OCI-LY1 (cell line): ENCODE measurements at regions not wholly inside any gene's neighbourhood (a gene's known extent, or its start where the extent isn't known, plus 50 kb on each side); places are given as distances from the start of the nearest gene placed in this dataset.

Experiments used
- H2AFZ ChIP-seq: fragments of 200-600 bp; sonication (generic), shearing (Covaris generic); 2 replicates; pipeline ENCODE4 v1.6.0; 2014; ENCODE audit warnings: antibody characterized with exemption, mild to moderate bottlenecking, low read length
- H3F3A ChIP-seq: fragments of 200-600 bp; sonication (generic), shearing (Covaris generic); 2 replicates; pipeline ENCODE4 v1.6.0; 2014; ENCODE audit warnings: mild to moderate bottlenecking, antibody characterized with exemption, low read length, moderate library complexity; ENCODE audit not compliant: insufficient read depth
- H3K27ac ChIP-seq: fragments of 200-600 bp; sonication (generic); 2 replicates; pipeline ENCODE4 v1.5.1; 2014; ENCODE audit warnings: low read length, mixed run types, mild to moderate bottlenecking, low read depth; ENCODE audit not compliant: poor library complexity, severe bottlenecking
- H3K27me3 ChIP-seq: fragments of 200-600 bp; sonication (generic); 2 replicates; pipeline ENCODE4 v1.6.0; 2014; ENCODE audit warnings: antibody characterized with exemption, mild to moderate bottlenecking, low read length, moderate library complexity; ENCODE audit not compliant: insufficient read depth
- H3K36me3 ChIP-seq: fragments of 200-600 bp; sonication (generic); 2 replicates; pipeline ENCODE4 v1.6.1; 2014; ENCODE audit warnings: mild to moderate bottlenecking, antibody characterized with exemption, low read length, moderate library complexity, mixed read lengths; ENCODE audit not compliant: insufficient read depth
- H3K4me1 ChIP-seq: fragments of 200-600 bp; sonication (generic); 2 replicates; pipeline ENCODE4 v1.5.1; 2014; ENCODE audit warnings: mild to moderate bottlenecking, low read length, moderate library complexity; ENCODE audit not compliant: insufficient read depth, severe bottlenecking
- H3K4me2 ChIP-seq: fragments of 200-600 bp; sonication (generic), shearing (Covaris generic); 2 replicates; pipeline ENCODE4 v1.6.1; 2014; ENCODE audit warnings: low read length
- H3K4me3 ChIP-seq: fragments of 200-600 bp; sonication (generic); 2 replicates; pipeline ENCODE4 v1.5.1; 2014; ENCODE audit warnings: low read length, low read depth, mild to moderate bottlenecking, mixed read lengths; ENCODE audit not compliant: poor library complexity, severe bottlenecking
- H3K79me2 ChIP-seq: fragments of 200-600 bp; shearing (Covaris generic); 2 replicates; pipeline ENCODE4 v1.6.1; 2016; ENCODE audit warnings: mixed run types, low read length, mixed read lengths; ENCODE audit not compliant: insufficient read depth
- H3K9ac ChIP-seq: fragments of 200-600 bp; sonication (generic), shearing (Covaris generic); 2 replicates; pipeline ENCODE4 v1.6.1; 2014; ENCODE audit warnings: mild to moderate bottlenecking, low read length, mixed read lengths
- H3K9me2 ChIP-seq: fragments of 200-600 bp; sonication (generic), shearing (Covaris generic); 2 replicates; pipeline ENCODE4 v1.6.1; 2014; ENCODE audit warnings: low read depth, mild to moderate bottlenecking, low read length, mixed read lengths
- H3K9me3 ChIP-seq: fragments of 200-600 bp; shearing (Covaris generic); 2 replicates; pipeline ENCODE4 v1.6.1; 2014; ENCODE audit warnings: low read length, mixed read lengths
- H4K20me1 ChIP-seq: fragments of 200-600 bp; sonication (generic), shearing (Covaris generic); 2 replicates; pipeline ENCODE4 v1.6.0; 2016; ENCODE audit warnings: mild to moderate bottlenecking, low read length; ENCODE audit not compliant: insufficient read depth
- EZH2 ChIP-seq: fragments of 200-600 bp; sonication (generic), shearing (Covaris generic); IDR thresholded peaks from 2 replicates; pipeline ENCODE4 v1.8.0; 2017; ENCODE audit warnings: borderline replicate concordance, mixed run types, mild to moderate bottlenecking, antibody characterized with exemption, low read length, moderate library complexity, mixed read lengths
- TF ChIP-seq, protein P1 (sequence below): fragments of 200-600 bp; sonication (generic), shearing (Covaris generic); IDR thresholded peaks from 2 replicates; pipeline ENCODE4 v1.5.1; 2017; ENCODE audit warnings: mild to moderate bottlenecking, antibody characterized with exemption, low read length, moderate library complexity, mixed read lengths

DNA sequence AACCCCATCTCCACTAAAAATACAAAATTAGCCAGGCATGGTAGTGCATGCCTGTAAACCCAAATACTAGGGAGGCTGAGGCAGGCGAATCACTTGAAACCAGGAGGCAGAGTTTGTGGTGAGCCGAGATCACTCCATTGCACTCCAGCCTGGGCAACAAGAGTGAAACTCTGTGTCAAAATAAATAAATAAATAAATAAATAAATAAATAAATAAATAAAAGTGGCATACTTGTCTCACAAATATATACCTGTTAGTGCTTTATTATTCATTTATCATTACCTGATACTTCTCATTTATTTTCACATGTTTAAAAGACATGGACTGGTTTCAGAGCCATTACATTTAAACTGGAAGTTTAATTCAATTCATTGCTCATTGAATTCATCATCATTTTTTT is 491.4 kb upstream of the CDH7 start:
- Histone ChIP-seq H3K9me3 (no peaks in the 10 kb centered on the region), H3K9me2 (no peaks in the 10 kb centered on the region), H3K9ac (no peak overlapping the region), H3K27ac (no peak overlapping the region), H3K4me1 (no peaks in the 10 kb centered on the region), H3F3A (no peaks in the 10 kb centered on the region), H2AFZ (no peak overlapping the region), H3K27me3 (no peaks in the 10 kb centered on the region), H3K36me3 (no peaks in the 10 kb centered on the region), H3K4me3 (no peak overlapping the region), H3K4me2 (no peak overlapping the region), H3K79me2 (no peaks in the 10 kb centered on the region), H4K20me1 (no peaks in the 10 kb centered on the region)
- no peak for TF ChIP-seq EZH2
- TF ChIP-seq, protein P1, sequence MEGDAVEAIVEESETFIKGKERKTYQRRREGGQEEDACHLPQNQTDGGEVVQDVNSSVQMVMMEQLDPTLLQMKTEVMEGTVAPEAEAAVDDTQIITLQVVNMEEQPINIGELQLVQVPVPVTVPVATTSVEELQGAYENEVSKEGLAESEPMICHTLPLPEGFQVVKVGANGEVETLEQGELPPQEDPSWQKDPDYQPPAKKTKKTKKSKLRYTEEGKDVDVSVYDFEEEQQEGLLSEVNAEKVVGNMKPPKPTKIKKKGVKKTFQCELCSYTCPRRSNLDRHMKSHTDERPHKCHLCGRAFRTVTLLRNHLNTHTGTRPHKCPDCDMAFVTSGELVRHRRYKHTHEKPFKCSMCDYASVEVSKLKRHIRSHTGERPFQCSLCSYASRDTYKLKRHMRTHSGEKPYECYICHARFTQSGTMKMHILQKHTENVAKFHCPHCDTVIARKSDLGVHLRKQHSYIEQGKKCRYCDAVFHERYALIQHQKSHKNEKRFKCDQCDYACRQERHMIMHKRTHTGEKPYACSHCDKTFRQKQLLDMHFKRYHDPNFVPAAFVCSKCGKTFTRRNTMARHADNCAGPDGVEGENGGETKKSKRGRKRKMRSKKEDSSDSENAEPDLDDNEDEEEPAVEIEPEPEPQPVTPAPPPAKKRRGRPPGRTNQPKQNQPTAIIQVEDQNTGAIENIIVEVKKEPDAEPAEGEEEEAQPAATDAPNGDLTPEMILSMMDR = no peak

- H3K79me2 ChIP-seq = no peaks in the 10 kb centered on the region
- no peaks in the 10 kb centered on the region for H3K36me3 ChIP-seq
- H3K9ac ChIP-seq = no peak overlapping the region
- no peaks in the 10 kb centered on the region for H3K4me1 ChIP-seq
- H3K27me3 ChIP-seq = no peaks in the 10 kb centered on the region
- H3K27ac ChIP-seq = no peak overlapping the region
- H3K4me3 ChIP-seq = no peak overlapping the region
- TF ChIP-seq, protein P1 = no peak
- no peak for TF ChIP-seq EZH2
- H2AFZ ChIP-seq = no peak overlapping the region
- H3K9me2 ChIP-seq = no peaks in the 10 kb centered on the region
- no peaks in the 10 kb centered on the region for H3F3A ChIP-seq
- H3K9me3 ChIP-seq = no peaks in the 10 kb centered on the region
- no peaks in the 10 kb centered on the region for H4K20me1 ChIP-seq
- H3K4me2 ChIP-seq = no peak overlapping the region
Observed at GRCh38 chr18:65257149-65257548, 493.7 kb upstream of the CDH7 start.

DNA sequence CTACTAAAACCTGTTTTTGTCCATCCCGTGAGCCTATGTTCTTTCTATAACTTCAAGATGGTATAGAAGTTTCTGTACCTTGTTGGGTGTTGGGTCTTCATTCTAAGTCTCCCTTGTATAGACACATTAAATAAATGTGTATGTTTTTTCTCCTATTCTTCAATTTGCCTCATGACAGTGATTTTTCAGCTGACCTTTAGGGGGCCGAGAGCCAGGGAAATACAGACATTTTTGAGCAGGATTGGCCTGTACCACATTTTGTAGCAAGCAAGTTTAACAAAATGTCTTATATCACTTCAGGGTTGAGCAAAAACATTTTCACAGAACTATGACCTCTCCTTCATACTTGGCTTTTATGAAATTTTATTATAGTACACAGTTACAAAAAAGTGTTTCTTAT is 495.4 kb upstream of the CDH7 start:
- no peaks in the 10 kb centered on the region for H3K27me3 ChIP-seq
- H3K9me2 ChIP-seq = no peaks in the 10 kb centered on the region
- no peaks in the 10 kb centered on the region for H3K36me3 ChIP-seq
- H3K27ac ChIP-seq = no peak overlapping the region
- no peaks in the 10 kb centered on the region for H3K9me3 ChIP-seq
- no peaks in the 10 kb centered on the region for H3F3A ChIP-seq
- H3K4me2 ChIP-seq = no peak overlapping the region
- H2AFZ ChIP-seq = no peak overlapping the region
- no peak for TF ChIP-seq EZH2
- TF ChIP-seq, protein P1 = peak; percentile 18; the same call in 1 of the 2 replicates
- no peaks in the 10 kb centered on the region for H3K79me2 ChIP-seq
- H3K4me1 ChIP-seq = no peaks in the 10 kb centered on the region
- no peaks in the 10 kb centered on the region for H4K20me1 ChIP-seq
- no peak overlapping the region for H3K9ac ChIP-seq
- H3K4me3 ChIP-seq = no peak overlapping the region
